Activated CD4-positive, CD25-positive, alpha-beta regulatory T cell treated with anti-CD3 and anti-CD28 coated beads, Interleukin-2, amount 50 U/mL, for 24 hours (primary cell): ENCODE measurements at regions not wholly inside any gene's neighbourhood (a gene's known extent, or its start where the extent isn't known, plus 50 kb on each side); places are given as distances from the start of the nearest gene placed in this dataset.
"Not testable (repeated sequence)": the region's sequence is repeated elsewhere in the genome, so short reads cannot be mapped to it uniquely, and the experiment has no call there.

Experiments used
- ATAC-seq, 2 donors: fragments of 150-1000 bp; cut with Tn5 transposase; one replicate each; pipeline ENCODE4 v1.10.0; 2021; ENCODE audit warnings: mild to moderate bottlenecking in 1 of 2, moderate library complexity in 1 of 2

DNA sequence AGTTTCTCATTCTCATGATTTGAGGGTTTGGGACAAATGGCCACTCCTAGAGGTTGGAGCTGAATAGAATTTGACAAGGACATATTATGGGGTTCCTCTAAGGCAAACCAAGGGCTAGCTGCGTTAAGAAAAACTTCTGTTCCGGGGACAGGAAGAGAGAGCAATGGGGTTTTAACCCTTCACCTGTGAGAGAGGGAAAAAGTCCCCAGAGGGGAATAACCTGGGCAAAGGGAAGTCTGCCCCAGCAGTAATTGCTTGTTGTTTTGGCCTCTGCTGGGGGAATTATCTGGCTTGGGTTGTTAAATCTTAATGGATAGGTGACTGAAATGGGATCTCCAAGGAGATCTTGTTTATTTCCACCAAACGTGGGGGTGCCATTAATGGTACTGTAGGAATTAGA is 110.1 kb upstream of the MOCS2 start:
- no peak for ATAC-seq

DNA sequence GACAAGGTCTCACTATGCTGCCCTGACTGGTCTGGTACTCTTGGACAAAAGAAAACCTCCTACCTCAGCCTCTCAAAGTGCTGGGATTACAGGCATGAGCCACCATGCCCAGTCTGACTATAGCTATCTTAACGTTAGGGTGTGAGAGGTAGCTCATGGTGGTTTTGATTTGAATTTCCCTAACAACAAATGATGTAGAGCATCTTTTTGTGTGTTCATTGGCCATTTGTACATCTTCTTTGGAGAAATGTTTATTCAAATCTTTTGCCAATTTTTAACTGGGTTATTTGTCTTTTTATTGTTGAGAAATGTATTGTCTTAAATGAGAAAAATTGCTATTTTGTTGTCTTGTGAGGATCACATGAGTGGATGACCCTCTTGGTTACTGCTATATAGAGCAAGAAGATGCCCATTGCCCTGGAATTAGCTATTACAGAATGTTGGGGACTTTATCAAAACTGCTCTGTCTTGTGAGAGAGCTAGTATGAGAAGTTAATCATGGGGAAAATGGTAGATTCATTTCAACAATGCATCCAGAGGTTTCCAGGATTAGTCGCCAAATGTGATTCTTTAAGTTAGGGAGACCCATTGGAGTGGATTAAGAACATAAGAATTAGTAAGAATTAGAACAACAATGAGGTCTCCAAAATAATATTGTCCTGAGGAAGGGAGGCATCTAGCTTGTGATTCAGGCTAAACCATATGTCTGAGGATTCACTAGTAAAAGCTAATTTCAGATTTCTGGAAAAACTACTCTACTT is 124.3 kb upstream of the MOCS2 start:
- no peak for ATAC-seq

DNA sequence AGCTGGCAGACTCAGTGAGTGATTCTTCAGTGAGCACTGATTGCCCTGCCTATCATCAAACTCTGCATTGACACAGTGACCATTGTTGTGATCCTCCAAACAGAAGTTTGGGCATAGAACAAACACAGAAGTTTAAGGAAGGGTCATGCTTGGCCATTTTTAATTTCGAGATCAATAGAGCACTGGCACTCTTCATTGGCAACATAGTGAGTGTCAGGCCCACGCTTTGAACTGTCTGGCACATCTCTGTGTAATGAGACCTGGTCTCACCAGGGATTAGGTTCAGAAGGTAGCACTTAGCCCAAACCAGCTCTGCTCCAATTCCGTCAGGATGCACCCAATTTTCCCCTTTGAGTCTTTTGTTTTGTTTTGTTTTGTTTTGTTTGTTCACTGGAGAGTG is 127.1 kb upstream of the MOCS2 start:
- no peak for ATAC-seq

DNA sequence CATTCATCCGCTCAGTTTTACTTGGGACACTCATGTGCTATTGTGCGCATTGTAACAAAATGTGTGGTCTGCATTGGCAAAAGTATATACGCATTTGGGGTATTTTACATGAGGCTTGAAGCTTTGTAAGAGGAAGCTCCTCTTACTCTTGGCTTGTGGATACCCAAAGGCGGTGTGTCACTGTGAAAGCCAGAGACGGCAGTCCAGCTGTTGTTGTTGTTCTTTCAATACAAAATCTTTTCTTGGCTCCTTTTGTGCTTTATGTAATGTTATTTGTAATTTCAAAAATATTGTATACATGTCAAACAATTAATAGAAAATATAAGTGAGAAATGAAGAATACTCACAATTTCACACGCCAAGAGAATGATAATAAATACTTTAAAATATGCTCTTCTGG is 128.3 kb upstream of the MOCS2 start:
- no peak for ATAC-seq

DNA sequence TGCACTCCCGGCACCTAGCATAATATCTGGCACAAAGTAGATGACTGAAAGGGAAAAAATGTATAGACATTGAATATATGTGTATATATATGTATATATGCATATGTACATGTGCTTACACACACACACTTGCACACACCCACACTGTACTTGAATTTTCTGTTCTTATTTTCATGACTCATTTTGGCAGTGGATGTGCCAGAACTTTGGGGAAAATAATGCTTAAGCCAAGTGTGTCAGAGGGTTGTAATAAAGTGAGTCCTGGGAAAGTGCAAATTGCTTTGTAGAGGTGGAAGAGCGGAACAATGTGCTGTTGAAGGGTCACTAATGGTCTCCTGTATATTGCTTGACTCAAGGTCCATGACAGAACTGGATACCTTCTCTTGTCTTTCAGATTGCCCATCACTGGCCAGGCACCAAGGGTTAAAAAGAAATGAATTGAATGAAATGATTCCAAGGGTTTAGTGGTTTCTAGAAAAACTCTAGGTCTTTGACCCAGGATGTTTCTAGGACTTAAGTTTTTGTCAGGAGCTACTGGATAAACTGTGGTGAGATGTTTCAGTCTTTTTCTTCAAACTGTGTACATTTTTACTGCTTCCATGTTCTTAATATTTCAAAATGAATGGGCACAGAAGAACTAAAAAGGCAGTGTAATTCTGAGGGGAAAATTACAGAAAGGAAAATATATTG is 129.9 kb upstream of the MOCS2 start:
- no peak for ATAC-seq

DNA sequence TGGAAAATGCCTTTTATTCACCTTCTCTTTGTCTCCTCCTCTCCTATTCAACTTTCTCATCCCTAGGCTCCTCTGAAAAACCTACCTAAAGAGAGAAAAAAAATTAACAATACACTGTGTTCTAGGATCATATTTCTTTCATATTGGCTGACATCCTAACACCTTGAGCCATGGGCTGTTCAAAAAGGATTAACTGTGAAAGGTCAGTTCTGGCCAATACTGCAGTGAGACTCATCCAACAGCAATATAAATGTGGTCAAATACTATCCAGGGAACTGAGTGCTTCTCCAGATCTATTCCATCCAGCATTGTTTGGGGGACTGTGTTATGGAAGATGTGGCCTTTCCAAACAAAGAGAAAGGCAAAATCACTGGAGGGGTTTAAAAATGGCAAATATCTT is 131.1 kb upstream of the MOCS2 start:
- ATAC-seq, result no peak

DNA sequence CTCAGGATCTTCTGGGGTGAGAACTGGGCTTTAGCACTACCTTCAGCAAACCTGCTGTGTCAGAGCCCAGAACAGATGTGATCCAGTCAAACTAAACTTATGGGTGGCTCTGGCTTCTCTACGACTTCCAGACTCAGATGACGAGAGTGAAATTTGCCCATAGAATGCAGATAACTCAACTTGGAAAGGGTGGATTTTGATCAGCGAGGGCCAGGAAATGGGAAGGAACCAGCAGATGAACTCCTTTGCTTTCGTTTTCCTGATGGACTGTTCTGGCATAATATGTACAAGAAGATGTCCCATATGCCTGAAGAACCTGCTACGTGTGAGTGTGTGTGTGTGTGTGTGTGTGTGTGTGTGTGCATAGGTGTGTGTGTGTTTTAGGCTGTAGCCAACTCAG is 132.0 kb upstream of the MOCS2 start:
- no peak for ATAC-seq

DNA sequence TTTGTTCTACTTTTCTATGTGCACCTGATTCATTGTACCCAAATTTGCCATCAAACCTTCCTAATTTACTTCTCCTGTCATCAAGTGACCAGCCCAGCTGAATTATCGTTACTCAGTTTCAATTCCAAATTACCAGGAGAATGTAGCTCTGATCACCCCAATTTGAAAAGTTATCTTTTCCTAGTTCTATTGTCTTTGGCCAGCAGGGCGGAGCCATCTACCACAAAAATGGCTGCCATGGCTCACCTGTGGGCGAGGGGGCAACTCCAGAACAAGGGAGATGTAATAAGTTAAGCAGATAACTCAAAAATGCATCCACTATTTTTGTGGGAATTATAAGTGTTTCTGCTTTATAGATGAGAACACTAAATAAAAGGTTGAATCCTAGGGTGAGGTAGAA is 133.8 kb upstream of the MOCS2 start:
- ATAC-seq, result no peak

DNA sequence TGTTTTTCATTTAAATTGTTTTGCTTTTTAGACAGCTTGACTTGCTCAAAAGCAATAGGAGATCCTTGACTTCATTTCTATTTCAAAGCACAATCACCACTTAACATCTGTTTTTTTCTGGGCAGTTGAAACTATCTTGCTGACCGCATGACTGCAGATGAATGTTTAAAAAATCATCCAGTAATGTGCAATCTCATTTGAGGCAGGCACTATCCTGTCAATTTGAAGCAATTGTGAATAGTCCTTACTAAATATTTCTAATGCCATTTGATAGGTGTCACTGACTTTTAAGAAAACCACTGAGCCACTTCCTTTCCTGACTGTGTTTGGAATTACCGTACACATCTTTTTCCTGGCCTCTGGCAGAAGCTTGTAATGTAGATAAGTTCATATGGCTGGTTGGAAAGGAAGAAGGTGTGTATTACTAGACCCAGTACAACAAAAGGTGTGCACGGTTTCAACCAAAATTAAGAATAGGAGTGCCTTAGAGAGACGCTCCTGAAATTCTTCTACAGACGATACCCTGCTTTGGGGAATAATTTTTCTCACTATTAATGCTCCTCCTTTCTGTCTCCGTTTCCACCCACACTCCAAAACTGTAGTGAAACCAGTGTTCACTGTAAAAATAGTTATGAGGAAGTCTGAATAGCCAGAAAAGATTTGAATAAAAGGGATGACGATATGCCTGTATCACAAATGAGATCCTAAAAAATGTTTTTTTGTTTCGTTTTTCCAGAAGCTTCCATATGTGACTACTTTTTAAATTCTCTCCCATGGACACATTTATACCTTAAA is 136.7 kb upstream of the MOCS2 start:
- ATAC-seq, result no peak

DNA sequence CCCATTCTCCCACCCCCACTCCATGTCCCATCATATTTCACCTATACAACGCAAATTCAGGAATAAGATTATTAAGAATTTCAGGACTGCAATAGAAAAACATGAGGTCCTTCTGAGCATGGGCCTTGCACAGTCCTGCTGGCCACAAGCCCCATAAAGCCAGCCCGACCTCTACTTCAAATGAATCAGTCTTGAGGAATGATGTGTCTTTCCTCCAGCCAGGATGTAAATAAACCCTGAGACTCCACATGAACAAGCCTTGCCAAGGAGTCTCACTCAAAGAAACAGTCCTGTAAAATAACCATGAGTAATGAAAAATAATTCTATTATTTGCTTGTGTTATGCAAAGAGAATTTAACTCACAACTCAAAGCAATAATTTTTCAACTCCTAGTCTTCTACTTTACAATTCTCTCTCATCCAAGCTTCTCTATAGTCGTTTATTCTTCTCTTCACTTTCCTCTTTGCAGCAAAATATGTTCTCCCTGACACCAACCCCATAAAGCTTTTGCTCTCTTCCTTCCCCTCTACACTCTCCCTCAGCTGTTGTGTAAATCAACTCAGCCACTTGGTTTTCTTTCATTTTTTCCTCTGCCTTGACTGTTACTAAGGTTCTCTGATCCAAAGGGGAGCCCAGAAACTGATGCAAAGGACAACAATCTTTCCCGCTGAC is 140.1 kb upstream of the MOCS2 start:
- no peak for ATAC-seq

DNA sequence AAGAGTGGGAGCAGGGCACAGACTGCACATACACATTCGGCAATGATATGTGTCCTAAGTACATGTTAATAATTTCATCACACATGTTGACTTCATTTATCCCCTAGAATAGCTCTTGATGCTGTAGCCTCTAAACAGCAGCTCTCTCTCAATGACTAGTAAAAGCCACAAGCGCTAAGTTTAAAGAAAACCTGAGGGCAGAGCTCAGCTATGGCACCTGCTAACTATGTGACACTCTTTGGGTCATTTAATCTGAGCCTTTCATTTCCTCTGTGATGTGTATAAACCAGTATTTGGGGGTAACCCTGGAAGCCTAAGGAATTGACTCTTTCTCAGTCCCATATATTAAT is 140.6 kb upstream of the MOCS2 start:
- no peak for ATAC-seq

DNA sequence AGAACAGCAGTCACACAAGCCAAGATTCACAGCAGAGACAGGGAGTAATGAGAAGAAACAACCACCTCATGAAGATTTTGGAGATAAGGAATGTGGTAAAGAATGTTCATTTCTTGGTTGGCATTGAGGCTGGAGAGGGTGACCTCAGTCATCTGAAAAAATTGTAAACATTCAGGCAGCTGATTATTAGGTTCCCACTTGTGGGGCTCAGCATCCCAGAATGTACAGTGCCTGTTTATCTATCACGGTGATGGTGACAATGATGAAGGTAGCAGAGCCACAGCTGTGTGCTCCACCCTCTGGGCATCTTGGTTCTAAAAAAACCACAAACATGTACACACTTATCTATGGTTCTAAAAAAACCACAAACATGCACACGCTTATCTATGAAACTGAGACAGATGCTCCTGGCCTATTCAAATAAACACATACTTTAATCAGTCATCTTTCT is 143.9 kb upstream of the MOCS2 start:
- ATAC-seq, result no peak

DNA sequence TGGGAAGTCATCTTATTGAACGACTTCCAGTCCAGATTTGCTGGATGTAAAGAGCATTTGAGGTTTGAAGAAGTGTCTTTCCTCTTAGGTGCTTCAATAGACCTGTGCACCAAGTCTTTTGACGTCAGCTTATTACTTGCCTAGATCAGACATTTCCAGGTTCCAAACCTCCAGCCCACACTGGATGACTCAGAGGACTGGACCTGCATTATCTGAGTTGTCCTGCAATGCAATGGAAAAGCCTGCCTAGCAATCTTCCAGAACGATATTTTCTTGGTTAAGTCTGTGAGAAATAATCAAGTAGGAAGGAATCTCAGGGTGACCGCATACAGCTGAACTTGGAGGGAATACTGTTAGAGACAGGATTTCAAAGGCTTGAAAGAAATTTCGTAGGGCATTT is 147.2 kb upstream of the MOCS2 start:
- ATAC-seq, result no peak

DNA sequence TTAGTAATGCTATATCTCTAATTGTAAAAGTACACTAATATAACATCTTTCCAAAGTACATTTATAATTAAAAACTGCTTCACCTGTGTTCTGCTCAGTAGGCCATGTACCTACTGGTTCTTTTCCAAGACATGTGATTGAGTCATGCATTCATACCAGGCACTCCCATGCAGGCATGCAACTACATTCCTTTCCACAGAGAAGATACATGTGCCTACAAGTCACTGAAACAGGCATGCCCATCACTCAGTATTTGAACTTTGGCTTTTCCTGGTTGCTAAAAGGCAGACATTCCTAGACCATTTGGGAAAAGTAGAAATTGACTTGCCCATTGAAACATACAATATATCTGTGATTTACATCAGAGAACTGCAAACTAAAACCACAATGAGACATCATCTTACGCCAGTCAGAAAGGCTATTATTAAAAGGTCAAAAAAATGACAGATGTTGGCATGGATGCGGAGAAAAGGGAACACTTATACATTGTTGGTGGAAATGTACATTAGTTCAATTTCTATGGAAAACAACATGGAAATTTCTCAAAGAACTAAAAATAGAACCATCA is 148.3 kb upstream of the MOCS2 start:
- no peak for ATAC-seq

DNA sequence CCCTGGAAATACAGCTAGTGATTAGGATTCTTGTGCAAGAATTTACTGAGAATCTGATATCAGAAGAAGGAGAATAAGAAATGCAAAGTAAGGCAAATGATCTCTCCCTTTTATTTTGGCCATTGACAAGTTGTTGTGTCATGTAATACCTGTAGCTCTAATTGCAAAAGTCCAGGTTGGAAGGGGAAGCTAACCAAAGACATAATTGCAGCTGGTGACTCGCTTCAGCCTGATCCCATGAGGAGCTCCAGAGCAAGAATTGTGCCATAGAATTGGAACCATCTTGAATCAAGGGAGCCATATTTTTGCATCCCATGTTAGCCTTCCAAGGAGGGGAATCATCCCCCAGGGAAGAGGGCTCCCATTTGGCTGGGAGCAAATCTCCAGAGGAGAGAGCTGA is 149.6 kb upstream of the MOCS2 start:
- ATAC-seq, result no peak

DNA sequence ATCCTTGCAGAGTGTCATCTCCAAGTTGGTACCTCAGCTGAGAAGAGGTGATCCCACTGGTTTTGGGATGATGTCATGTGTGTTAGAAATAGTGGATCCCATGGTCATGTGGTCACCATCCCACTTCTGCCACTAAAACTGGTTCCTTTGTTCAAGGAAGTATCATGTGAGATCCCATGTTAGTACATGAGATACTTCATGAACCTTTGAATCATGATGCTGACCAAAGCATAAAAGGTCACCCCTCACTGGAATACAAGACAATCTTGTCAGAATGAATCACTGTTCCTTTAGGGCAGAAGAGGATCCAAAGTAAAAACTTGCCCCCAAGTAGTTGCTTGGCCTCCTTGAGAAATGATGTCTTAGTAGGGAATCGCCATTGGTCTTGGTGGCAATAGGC is 150.9 kb upstream of the MOCS2 start:
- no peak for ATAC-seq

DNA sequence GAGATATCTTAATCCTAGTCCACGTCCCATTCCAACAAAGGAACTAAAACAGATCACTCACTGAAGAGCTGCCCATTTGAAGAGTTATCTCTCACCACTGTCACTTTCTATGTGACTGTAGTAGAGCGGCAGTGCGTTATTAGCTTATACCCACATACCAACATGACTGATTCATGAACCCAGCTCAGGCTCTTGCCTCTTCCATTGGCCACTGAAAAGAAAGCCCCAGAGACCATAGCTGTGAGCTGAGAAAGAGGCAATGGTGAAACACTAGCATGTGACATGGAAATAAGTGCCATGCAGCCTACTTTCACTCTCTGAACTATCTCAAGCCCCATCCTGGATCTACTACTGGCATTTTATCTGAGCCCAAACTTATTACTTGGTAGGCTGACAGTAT is 151.7 kb upstream of the MOCS2 start:
- ATAC-seq, result no peak

DNA sequence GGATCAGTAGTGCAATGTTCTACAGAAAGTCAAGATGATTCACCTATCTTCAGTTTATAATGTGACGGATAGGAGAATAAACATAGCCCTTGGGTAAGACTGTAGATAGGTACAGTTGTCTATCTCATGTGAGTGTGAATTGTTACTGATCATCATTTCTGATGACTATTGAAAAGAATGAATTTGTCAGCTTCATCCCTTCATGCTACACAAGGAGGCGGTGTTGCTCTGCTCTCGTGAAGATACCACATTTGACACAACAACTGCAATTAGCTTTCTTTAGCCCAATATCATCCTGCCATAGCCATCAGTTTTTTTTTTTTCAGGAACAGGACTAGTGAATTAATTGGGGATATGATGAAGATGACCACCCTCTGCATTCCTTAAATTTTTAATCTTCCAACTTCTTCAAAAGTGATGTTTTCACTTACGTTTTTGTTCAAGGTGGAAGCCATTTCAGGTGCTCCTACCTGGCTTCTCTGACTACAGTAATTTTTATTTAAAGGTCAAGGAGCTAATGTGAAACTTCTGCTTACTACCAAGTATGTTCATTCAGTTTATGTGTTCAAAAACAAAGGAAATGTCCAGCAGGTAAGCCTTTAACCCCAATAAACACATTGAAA is 152.9 kb upstream of the MOCS2 start:
- no peak for ATAC-seq

DNA sequence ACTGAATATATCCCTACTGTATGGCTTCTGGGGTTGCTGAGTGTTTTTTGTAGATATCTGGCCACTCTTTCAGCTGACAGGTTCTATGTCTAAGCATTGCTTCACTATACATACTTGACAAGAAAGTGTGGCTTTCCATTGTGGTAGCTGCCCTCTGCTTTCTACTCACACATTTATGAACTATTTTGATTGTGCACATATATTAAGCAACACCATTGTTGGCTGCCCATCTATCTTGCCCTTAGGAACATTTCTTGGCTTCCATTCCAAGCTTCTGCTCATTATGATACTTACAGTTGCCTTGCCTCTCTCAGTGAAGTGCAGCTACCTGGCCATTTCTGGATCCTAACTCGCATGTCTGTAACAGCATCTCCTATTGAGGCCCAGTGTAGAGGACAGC is 153.6 kb upstream of the MOCS2 start:
- ATAC-seq, result no peak

DNA sequence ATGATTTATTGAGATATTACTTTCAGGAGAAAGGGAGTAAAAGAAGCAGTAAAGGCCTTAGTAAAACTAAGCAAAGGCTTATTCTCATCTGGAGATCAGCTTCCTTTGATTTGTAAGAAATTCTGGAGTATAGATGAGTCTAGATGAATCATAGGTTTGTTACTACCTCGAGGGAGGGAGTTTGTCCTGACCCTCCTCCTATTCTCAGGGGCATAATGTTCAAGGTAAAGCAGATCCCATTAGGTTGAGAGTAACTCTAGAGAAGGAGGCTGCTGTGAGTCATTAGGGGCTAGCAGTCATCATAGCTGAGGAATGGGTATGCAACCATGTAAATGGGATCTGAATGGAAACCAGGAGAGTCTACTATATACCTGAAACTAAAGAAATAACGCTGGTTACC is 155.5 kb upstream of the MOCS2 start:
- ATAC-seq, result no peak

DNA sequence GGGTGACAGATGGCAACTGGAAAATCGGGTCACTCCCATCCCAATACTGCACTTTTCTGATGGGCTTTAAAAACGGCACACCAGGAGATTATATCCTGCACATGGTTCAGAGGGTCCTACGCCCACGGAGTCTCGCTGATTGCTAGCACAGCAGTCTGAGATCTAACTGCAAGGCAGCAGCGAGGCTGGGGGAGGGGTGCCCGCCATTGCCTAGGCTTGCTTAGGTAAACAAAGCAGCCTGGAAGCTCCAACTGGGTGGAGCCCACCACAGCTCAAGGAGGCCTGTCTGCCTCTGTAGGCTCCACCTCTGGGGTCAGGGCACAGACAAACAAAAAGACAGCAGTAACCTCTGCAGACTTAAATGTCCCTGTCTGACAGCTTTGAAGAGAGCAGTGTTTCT is 158.7 kb upstream of the MOCS2 start:
- not testable (repeated sequence) for ATAC-seq

DNA sequence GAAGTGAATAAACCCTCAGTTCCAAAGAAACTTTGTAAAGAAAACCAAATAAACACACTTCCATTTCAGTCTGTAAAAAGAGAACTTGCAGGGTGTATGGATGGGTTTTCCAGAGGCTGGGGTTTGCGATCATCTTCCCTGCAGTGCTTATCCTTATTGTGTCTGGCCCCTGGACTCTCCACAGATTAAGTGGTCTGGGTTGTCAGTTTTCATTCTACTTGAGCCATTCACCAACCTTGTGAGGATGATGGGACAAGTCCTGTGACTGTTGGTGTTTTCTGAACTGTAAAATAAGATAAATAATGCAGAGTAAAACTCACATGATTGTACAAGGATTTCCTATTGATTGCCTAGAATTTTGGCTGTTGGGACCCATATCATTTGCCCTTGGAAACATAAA is 166.1 kb upstream of the MOCS2 start:
- no peak for ATAC-seq

DNA sequence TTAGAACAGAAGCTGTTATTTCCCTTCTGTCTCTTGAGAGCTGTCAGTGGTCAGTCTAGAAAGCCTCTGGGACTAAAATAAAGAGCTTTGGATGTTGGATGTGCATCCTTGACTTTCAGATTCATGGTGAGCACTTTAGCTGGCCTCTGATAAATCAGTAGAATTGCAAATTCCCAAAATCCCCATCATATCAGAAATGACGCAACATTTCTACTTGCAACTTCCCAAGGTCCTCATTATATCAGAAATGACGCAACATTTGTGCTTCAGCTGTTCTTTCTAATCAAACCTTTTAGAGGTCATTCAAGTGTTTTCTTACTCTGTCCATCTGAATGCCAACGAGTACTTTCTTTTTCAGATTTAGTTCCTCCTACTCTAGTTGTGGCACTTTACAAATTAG is 167.3 kb upstream of the MOCS2 start:
- no peak for ATAC-seq
